ENCODE measurements at regions not wholly inside any gene's neighbourhood (a gene's known extent, or its start where the extent isn't known, plus 50 kb on each side); places are given as distances from the start of the nearest gene placed in this dataset.

- DNase-seq (ENCODE audit: low spot score): no peak
Measured at GRCh38 chr14:81669308-81669707, 135.7 kb upstream of the SEL1L start.

- DNase-seq (ENCODE audit: low spot score): no peak
Measured at GRCh38 chr14:81673930-81674329, 140.3 kb upstream of the SEL1L start.

GRCh38 chr14:81676395-81676794 is 142.7 kb upstream of the SEL1L start:
- no peak for DNase-seq (ENCODE audit: low spot score)

GRCh38 chr14:81676879-81677278 is 143.2 kb upstream of the SEL1L start:
- no peak for DNase-seq (ENCODE audit: low spot score)

GRCh38 chr14:81677736-81678135 is 144.1 kb upstream of the SEL1L start:
- DNase-seq (ENCODE audit: low spot score): no peak

GRCh38 chr14:81679226-81679625 is 145.6 kb upstream of the SEL1L start:
- no peak for DNase-seq (ENCODE audit: low spot score)

GRCh38 chr14:81681541-81681940 is 147.9 kb upstream of the SEL1L start:
- DNase-seq (ENCODE audit: low spot score): no peak

- DNase-seq (ENCODE audit: low spot score): no peak
Measured at GRCh38 chr14:81682134-81682533, 148.5 kb upstream of the SEL1L start.

- DNase-seq (ENCODE audit: low spot score): no peak
Measured at GRCh38 chr14:81682701-81683100, 149.0 kb upstream of the SEL1L start.

GRCh38 chr14:81684696-81685095 is 151.0 kb upstream of the SEL1L start:
- no peak for DNase-seq (ENCODE audit: low spot score)

- DNase-seq (ENCODE audit: low spot score): no peak
Measured at GRCh38 chr14:81686512-81686911, 152.9 kb upstream of the SEL1L start.

- no peak for DNase-seq (ENCODE audit: low spot score)
Measured at GRCh38 chr14:81691931-81692330, 158.3 kb upstream of the SEL1L start.

GRCh38 chr14:81694419-81694818 is 160.8 kb upstream of the SEL1L start:
- DNase-seq (ENCODE audit: low spot score): no peak

- DNase-seq (ENCODE audit: low spot score): no peak
Measured at GRCh38 chr14:81709681-81710080, 176.0 kb upstream of the SEL1L start.

GRCh38 chr14:81710232-81710845 is 176.7 kb upstream of the SEL1L start:
- DNase-seq (ENCODE audit: low spot score): peak; percentile 74

- DNase-seq (ENCODE audit: low spot score): no peak
Measured at GRCh38 chr14:81715731-81716130, 182.1 kb upstream of the SEL1L start.

- no peak for DNase-seq (ENCODE audit: low spot score)
Measured at GRCh38 chr14:81716953-81717352, 183.3 kb upstream of the SEL1L start.

- no peak for DNase-seq (ENCODE audit: low spot score)
Measured at GRCh38 chr14:81723956-81724355, 190.3 kb upstream of the SEL1L start.

GRCh38 chr14:81727218-81727617 is 193.6 kb upstream of the SEL1L start:
- peak; percentile 1 for DNase-seq (ENCODE audit: low spot score)

- no peak for DNase-seq (ENCODE audit: low spot score)
Measured at GRCh38 chr14:81728447-81728846, 194.8 kb upstream of the SEL1L start.

GRCh38 chr14:81729622-81730021 is 196.0 kb upstream of the SEL1L start:
- DNase-seq (ENCODE audit: low spot score): no peak

- DNase-seq (ENCODE audit: low spot score): no peak
Measured at GRCh38 chr14:81737938-81738337, 204.3 kb upstream of the SEL1L start.

- no peak for DNase-seq (ENCODE audit: low spot score)
Measured at GRCh38 chr14:81738946-81739659, 205.4 kb upstream of the SEL1L start.

- no peak for DNase-seq (ENCODE audit: low spot score)
Measured at GRCh38 chr14:81743605-81744004, 210.0 kb upstream of the SEL1L start.
